Mesodermal cell (in vitro differentiated cells): ENCODE measurements at regions not wholly inside any gene's neighbourhood (a gene's known extent, or its start where the extent isn't known, plus 50 kb on each side); places are given as distances from the start of the nearest gene placed in this dataset.
A peak's percentile ranks its signal among the peaks of the same experiment; 100 is the strongest.

Source experiments
- H3K27ac ChIP-seq: 2 replicates; pipeline ENCODE4 v1.7.0; 2013; ENCODE audit warnings: mild to moderate bottlenecking, low read depth, low read length, moderate library complexity; ENCODE audit not compliant: severe bottlenecking
- H3K36me3 ChIP-seq: 2 replicates; pipeline ENCODE4 v1.7.1; 2013; ENCODE audit warnings: mild to moderate bottlenecking, low read length, moderate library complexity; ENCODE audit not compliant: control insufficient read depth, insufficient read depth
- H3K4me1 ChIP-seq: one replicate; pipeline ENCODE4 v1.7.1; 2013; ENCODE audit warnings: mild to moderate bottlenecking, low read length; ENCODE audit not compliant: insufficient read depth, control insufficient read depth, poor library complexity, severe bottlenecking
- H3K4me3 ChIP-seq: 2 replicates; pipeline ENCODE4 v1.7.0; 2013; ENCODE audit warnings: low read length, control low read depth, mild to moderate bottlenecking; ENCODE audit not compliant: insufficient read depth, poor library complexity, severe bottlenecking; ENCODE audit errors: extremely low read depth
- H3K9me3 ChIP-seq: 2 replicates; pipeline ENCODE4 v1.7.1; 2013; ENCODE audit warnings: mild to moderate bottlenecking, low read length, moderate library complexity; ENCODE audit not compliant: control insufficient read depth
- WGBS, 2 experiments: methylation state at CpG; one replicate each; pipeline ENCODE4 v1.1.5; 2013; ENCODE audit warnings: missing lambda C conversion rate in 2 of 2; ENCODE audit not compliant: insufficient coverage in 2 of 2; 5-methylcytosine and 5-hydroxymethylcytosine counted together

- Histone ChIP-seq H3K27ac (no peak overlapping the region), H3K9me3 (no peaks in the 10 kb centered on the region), H3K4me1 (peaks cover 13% of the 10 kb centered on the region), H3K36me3 (no peaks in the 10 kb centered on the region), H3K4me3 (no peak overlapping the region)
- WGBS, 2 experiments = 82 to 87% methylated on average over 8 to 10 of the region's 10 CpGs
Measured at GRCh38 chr4:4775493-4776004, 83.9 kb upstream of the MSX1 start.

DNA sequence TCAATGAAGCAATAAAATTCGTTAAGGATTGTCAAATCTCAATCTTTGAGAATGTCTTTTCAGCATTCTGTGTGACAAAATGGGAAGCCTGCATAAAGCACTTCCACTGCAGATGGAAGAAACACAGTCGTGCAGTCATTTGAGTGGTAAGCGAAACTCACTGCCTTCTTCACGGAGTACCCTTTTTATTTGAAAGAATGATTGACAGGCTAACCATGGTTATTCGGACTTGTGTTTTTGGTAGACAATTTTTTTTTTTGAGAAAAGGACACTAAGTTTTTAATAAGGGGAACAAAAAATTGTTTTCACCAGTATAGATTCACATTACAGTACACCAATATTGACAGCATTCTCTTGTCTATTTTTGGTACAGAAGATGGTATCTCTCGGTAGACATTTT, 86.9 kb upstream of the MSX1 start:
- Histone ChIP-seq H3K36me3 (no peaks in the 10 kb centered on the region), H3K4me3 (no peak overlapping the region), H3K4me1 (peaks cover 8% of the 10 kb centered on the region), H3K27ac (no peak overlapping the region), H3K9me3 (no peaks in the 10 kb centered on the region)
- WGBS, 2 experiments = 75 to 95% methylated on average over 4 of the region's 6 CpGs

GRCh38 chr4:4771160-4771559, 88.3 kb upstream of the MSX1 start:
- Histone ChIP-seq H3K4me1 (peaks cover 11% of the 10 kb centered on the region), H3K36me3 (no peaks in the 10 kb centered on the region), H3K9me3 (no peaks in the 10 kb centered on the region), H3K4me3 (no peak overlapping the region), H3K27ac (no peak overlapping the region)
- 84 to 90% methylated on average over 4 to 5 of the region's 5 CpGs for WGBS, 2 experiments

DNA sequence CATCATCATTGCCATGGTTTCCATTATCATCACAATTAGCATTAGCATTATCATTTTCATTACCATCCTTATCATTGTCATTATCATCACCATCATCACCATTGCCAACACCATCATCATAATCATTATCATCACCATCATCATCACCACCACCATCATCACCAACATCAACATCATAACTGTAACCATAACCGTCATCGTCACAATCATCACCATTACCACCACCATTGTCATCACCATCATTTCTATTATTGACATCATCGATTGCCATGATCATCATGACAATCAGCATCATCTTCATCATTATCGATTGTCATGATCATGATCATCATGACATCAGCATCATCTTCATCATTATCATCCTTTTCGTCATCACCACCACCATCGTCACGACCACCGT, 88.9 kb upstream of the MSX1 start:
- 94 to 98% methylated on average over 4 of the region's 8 CpGs for WGBS, 2 experiments
- H3K4me1 ChIP-seq = peaks cover 16% of the 10 kb centered on the region
- no peaks in the 10 kb centered on the region for H3K9me3 ChIP-seq
- H3K4me3 ChIP-seq = no peak overlapping the region
- H3K27ac ChIP-seq = no peak overlapping the region
- no peaks in the 10 kb centered on the region for H3K36me3 ChIP-seq

DNA sequence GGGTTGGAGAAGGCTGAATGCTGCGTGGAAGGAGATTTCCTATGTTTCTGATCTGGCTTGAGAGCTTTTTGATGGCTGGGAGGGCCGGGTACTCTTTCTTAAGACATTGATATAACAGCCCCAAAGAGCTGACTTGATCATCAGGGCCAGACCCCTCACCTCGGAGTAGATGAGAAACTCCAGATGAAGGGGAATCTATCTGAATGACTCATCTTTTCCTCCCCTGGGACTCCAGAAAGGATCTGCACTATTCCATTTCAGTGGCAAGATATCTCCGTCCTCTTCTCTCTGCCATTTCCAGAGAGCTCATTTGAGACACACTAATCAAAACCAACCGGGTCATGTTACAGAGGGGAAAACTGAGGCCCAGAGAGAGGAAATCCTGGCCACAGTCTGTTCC, 92.9 kb upstream of the MSX1 start:
- Histone ChIP-seq H3K27ac (peak overlapping the region; percentile 95), H3K36me3 (no peaks in the 10 kb centered on the region)
- WGBS, 2 experiments = 82 to 90% methylated on average over 2 to 3 of the region's 5 CpGs

GRCh38 chr4:4765811-4766210, 93.7 kb upstream of the MSX1 start:
- Histone ChIP-seq H3K9me3 (no peaks in the 10 kb centered on the region), H3K4me1 (peaks cover 50% of the 10 kb centered on the region), H3K36me3 (no peaks in the 10 kb centered on the region), H3K4me3 (no peak overlapping the region), H3K27ac (peak overlapping the region; percentile 95)
- 79 to 87% methylated on average over 7 to 9 of the region's 9 CpGs for WGBS, 2 experiments

More for the DNA sequence above, 92.9 kb upstream of the MSX1 start:
- Histone ChIP-seq H3K4me1 (peaks cover 43% of the 10 kb centered on the region), H3K9me3 (no peaks in the 10 kb centered on the region), H3K4me3 (no peak overlapping the region)

- Histone ChIP-seq H3K4me1 (peaks cover 55% of the 10 kb centered on the region), H3K27ac (peak overlapping the region; percentile 93), H3K4me3 (no peak overlapping the region), H3K36me3 (no peaks in the 10 kb centered on the region), H3K9me3 (no peaks in the 10 kb centered on the region)
- 84 to 100% methylated on average over 2 to 5 of the region's 10 CpGs for WGBS, 2 experiments
Measured at GRCh38 chr4:4764558-4764905, 94.9 kb upstream of the MSX1 start.

GRCh38 chr4:4763822-4764557, 95.5 kb upstream of the MSX1 start:
- peak overlapping the region; percentile 93 for H3K27ac ChIP-seq
- WGBS, 2 experiments = 71 to 72% methylated on average over 13 to 14 of the region's 14 CpGs

DNA sequence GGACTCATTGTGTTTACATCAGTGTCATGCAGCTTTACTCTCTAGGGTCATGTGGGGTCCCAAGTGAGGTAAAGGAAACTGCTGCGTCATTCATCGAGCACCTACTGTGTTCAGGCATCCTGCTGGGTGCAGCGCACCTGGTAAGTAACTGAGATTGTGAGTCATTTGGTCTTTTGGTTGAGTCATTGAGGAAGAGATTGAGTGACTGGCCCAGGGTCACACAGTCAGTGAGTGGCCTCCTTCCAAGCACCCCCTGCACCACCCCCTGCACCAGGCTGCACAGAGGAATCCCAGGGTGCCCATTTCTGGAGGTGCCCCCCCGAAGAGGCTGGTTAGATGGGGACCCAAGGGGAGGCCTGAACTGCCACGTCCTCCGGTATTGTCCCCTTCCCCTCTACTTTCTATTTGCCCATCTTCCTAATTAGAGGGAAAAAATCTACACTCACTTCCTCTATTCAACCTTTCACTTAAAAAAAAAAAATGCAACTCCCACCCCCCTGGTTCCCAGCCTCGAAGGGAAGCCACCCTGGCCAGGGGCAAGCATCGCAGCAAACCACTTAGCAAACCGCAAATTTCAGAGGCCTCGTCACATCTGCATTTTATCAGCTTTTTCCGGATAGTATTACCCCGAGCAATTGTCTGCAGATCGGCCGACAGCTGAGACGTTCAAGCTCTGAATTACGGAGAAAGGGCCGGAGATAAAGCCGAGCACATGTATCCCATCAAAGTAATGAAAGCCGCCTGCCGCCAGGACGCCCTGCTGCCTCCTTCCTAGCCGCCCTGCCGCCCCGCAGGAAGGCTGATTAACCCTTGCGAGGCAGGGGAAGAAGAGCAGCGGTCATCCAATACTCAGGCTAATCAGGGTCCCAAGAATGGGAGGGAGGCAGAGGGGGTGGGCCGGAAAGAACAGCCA, 96.3 kb upstream of the MSX1 start:
- peak overlapping the region; percentile 93 for H3K27ac ChIP-seq
- H3K4me3 ChIP-seq = no peak overlapping the region
- WGBS, 2 experiments = 10 to 11% methylated on average over 18 to 23 of the region's 27 CpGs
- H3K4me1 ChIP-seq = peaks cover 55% of the 10 kb centered on the region
- H3K9me3 ChIP-seq = no peaks in the 10 kb centered on the region
- H3K36me3 ChIP-seq = no peaks in the 10 kb centered on the region

More at GRCh38 chr4:4763822-4764557, 95.5 kb upstream of the MSX1 start:
- Histone ChIP-seq H3K9me3 (no peaks in the 10 kb centered on the region), H3K36me3 (no peaks in the 10 kb centered on the region), H3K4me3 (no peak overlapping the region), H3K4me1 (peaks cover 55% of the 10 kb centered on the region)

DNA sequence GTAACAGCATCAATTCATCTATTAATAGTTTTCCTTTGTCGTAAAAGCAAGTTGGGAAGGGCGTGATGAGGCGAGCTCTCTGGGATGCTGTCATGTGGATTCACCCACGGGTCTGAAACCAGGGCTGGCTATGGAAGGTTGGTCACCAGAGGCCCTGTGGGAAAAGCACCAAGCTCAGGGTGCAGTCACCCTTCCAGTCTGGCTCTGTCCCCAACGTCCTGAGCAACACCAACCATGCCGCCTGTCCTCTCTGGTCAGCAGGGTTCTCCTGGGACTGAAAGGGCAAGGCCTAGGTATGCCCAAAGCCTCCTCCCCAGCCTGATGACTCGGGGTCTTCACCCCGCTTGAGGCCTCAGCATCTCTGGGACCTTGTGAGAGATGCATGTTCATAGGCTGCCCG, 97.2 kb upstream of the MSX1 start:
- Histone ChIP-seq H3K27ac (peak overlapping the region; percentile 93), H3K9me3 (no peaks in the 10 kb centered on the region), H3K4me3 (no peak overlapping the region), H3K4me1 (peaks cover 55% of the 10 kb centered on the region), H3K36me3 (no peaks in the 10 kb centered on the region)
- 72 to 82% methylated on average over 6 to 9 of the region's 9 CpGs for WGBS, 2 experiments
